ENCODE measurements at regions not wholly inside any gene's neighbourhood (a gene's known extent, or its start where the extent isn't known, plus 50 kb on each side); places are given as distances from the start of the nearest gene placed in this dataset.

GRCh38 chr12:17540921-17541320 is 549.1 kb downstream of the RERGL start:
- DNase-seq: no peak

- DNase-seq: no peak
Measured at GRCh38 chr12:17528394-17528793, 561.6 kb downstream of the RERGL start.

GRCh38 chr12:17527021-17527420 is 563.0 kb downstream of the RERGL start:
- DNase-seq: no peak

- no peak for DNase-seq
Measured at GRCh38 chr12:17511369-17511768, 578.6 kb downstream of the RERGL start.

- no peak for DNase-seq
Measured at GRCh38 chr12:17507336-17507735, 582.7 kb downstream of the RERGL start.

- no peak for DNase-seq
Measured at GRCh38 chr12:17503742-17504141, 586.3 kb downstream of the RERGL start.

GRCh38 chr12:17489452-17489851 is 600.5 kb downstream of the RERGL start:
- DNase-seq: no peak

GRCh38 chr12:17478908-17479673 is 610.9 kb downstream of the RERGL start:
- no peak for DNase-seq

GRCh38 chr12:17470460-17470859 is 619.5 kb downstream of the RERGL start:
- no peak for DNase-seq

GRCh38 chr12:17459214-17459613 is 630.8 kb downstream of the RERGL start:
- DNase-seq: no peak

- no peak for DNase-seq
Measured at GRCh38 chr12:17456486-17456885, 633.5 kb downstream of the RERGL start.

- DNase-seq: no peak
Measured at GRCh38 chr12:17438141-17438540, 651.9 kb downstream of the RERGL start.

- no peak for DNase-seq
Measured at GRCh38 chr12:17416748-17417147, 673.2 kb downstream of the RERGL start.

GRCh38 chr12:17414596-17414995 is 675.4 kb downstream of the RERGL start:
- no peak for DNase-seq

GRCh38 chr12:17411662-17412061 is 678.3 kb downstream of the RERGL start:
- DNase-seq: no peak

- no peak for DNase-seq
Measured at GRCh38 chr12:17388679-17389078, 701.3 kb downstream of the RERGL start.

- no peak for DNase-seq
Measured at GRCh38 chr12:17383321-17383720, 706.7 kb downstream of the RERGL start.

GRCh38 chr12:17381211-17381610 is 708.8 kb downstream of the RERGL start:
- no peak for DNase-seq

GRCh38 chr12:17372508-17372907 is 717.5 kb downstream of the RERGL start:
- peak; percentile 30 for DNase-seq

- DNase-seq: peak; percentile 32
Measured at GRCh38 chr12:17371491-17372215, 718.3 kb downstream of the RERGL start.

- DNase-seq: no peak
Measured at GRCh38 chr12:17370621-17371020, 719.4 kb downstream of the RERGL start.

- DNase-seq: no peak
Measured at GRCh38 chr12:17369556-17369955, 720.4 kb downstream of the RERGL start.

- DNase-seq: no peak
Measured at GRCh38 chr12:17361224-17361623, 728.8 kb downstream of the RERGL start.

GRCh38 chr12:17358835-17359234 is 731.2 kb downstream of the RERGL start:
- DNase-seq: no peak

Data from tongue (tissue), 1 donor.